Memory B cell (primary cell): ENCODE measurements at regions not wholly inside any gene's neighbourhood (a gene's known extent, or its start where the extent isn't known, plus 50 kb on each side); places are given as distances from the start of the nearest gene placed in this dataset.
"Not testable (repeated sequence)": the region's sequence is repeated elsewhere in the genome, so short reads cannot be mapped to it uniquely, and the experiment has no call there.

Experiments
- ATAC-seq: fragments of 150-1000 bp; cut with Tn5 transposase; 2 replicates; pipeline ENCODE4 v1.10.0; 2021; ENCODE audit warnings: low read depth, mild to moderate bottlenecking, moderate library complexity
- DNase-seq, 2 donors: peaks; one replicate each; pipeline ENCODE4 v3.0.0; 2022; ENCODE audit warnings: low spot score in 2 of 2
- H3K27ac Mint-ChIP-seq: one replicate; pipeline ENCODE4 v1.8.0; 2022; ENCODE audit warnings: mild to moderate bottlenecking, moderate library complexity, mixed read lengths
- H3K27me3 Mint-ChIP-seq: one replicate; pipeline ENCODE4 v1.8.0; 2022; ENCODE audit warnings: mixed read lengths
- H3K36me3 Mint-ChIP-seq: one replicate; pipeline ENCODE4 v1.8.0; 2022; ENCODE audit warnings: mild to moderate bottlenecking, mixed read lengths
- H3K4me1 Mint-ChIP-seq: one replicate; pipeline ENCODE4 v1.8.0; 2022; ENCODE audit warnings: mixed read lengths
- H3K4me3 Mint-ChIP-seq: one replicate; pipeline ENCODE4 v1.8.0; 2022; ENCODE audit warnings: mild to moderate bottlenecking, moderate library complexity, mixed read lengths
- H3K9me3 Mint-ChIP-seq: one replicate; pipeline ENCODE4 v1.8.0; 2022; ENCODE audit warnings: mixed read lengths

GRCh38 chr2:210730672-210731071 is 174.3 kb downstream of the CPS1 start:
- no peak for DNase-seq
- H3K4me1 Mint-ChIP-seq, result no peaks in the 10 kb centered on the region
- H3K9me3 Mint-ChIP-seq, result no peaks in the 10 kb centered on the region
- ATAC-seq, result no peak
- H3K36me3 Mint-ChIP-seq, result no peaks in the 10 kb centered on the region
- H3K27ac Mint-ChIP-seq, result no peak overlapping the region
- no peaks in the 10 kb centered on the region for H3K27me3 Mint-ChIP-seq
- no peak overlapping the region for H3K4me3 Mint-ChIP-seq

- ATAC-seq, H3K4me3 Mint-ChIP-seq: not testable (repeated sequence)
Measured at GRCh38 chr2:210746826-210747225, 190.4 kb downstream of the CPS1 start.

GRCh38 chr2:210752532-210752931 is 196.1 kb downstream of the CPS1 start:
- no peak for ATAC-seq
- no peak overlapping the region for H3K27ac Mint-ChIP-seq
- H3K36me3 Mint-ChIP-seq, result no peaks in the 10 kb centered on the region
- H3K27me3 Mint-ChIP-seq, result no peaks in the 10 kb centered on the region
- H3K9me3 Mint-ChIP-seq, result no peaks in the 10 kb centered on the region
- H3K4me1 Mint-ChIP-seq, result no peaks in the 10 kb centered on the region
- DNase-seq, result no peak
- H3K4me3 Mint-ChIP-seq, result no peak overlapping the region

More at GRCh38 chr2:210746826-210747225, 190.4 kb downstream of the CPS1 start:
- not testable (repeated sequence) for H3K27ac Mint-ChIP-seq, DNase-seq, H3K27me3 Mint-ChIP-seq, H3K4me1 Mint-ChIP-seq, H3K36me3 Mint-ChIP-seq, H3K9me3 Mint-ChIP-seq

GRCh38 chr2:210753386-210753785 is 197.0 kb downstream of the CPS1 start:
- Mint-ChIP-seq H3K36me3 (no peaks in the 10 kb centered on the region), H3K27me3 (no peaks in the 10 kb centered on the region), H3K27ac (no peak overlapping the region), H3K4me1 (no peaks in the 10 kb centered on the region), H3K4me3 (no peak overlapping the region), H3K9me3 (no peaks in the 10 kb centered on the region)
- no peak for ATAC-seq
- DNase-seq, result no peak

GRCh38 chr2:210756855-210757254 is 200.5 kb downstream of the CPS1 start:
- Mint-ChIP-seq H3K9me3 (no peaks in the 10 kb centered on the region), H3K27me3 (no peaks in the 10 kb centered on the region), H3K4me1 (no peaks in the 10 kb centered on the region), H3K4me3 (no peak overlapping the region), H3K36me3 (no peaks in the 10 kb centered on the region), H3K27ac (no peak overlapping the region)
- DNase-seq (no peak), ATAC-seq (no peak)

- Mint-ChIP-seq H3K27me3 (peaks cover 1% of the 10 kb centered on the region), H3K4me1 (no peaks in the 10 kb centered on the region), H3K9me3 (peaks cover 1% of the 10 kb centered on the region), H3K4me3 (no peak overlapping the region), H3K27ac (no peak overlapping the region), H3K36me3 (no peaks in the 10 kb centered on the region)
- ATAC-seq (no peak), DNase-seq (no peak)
Measured at GRCh38 chr2:210762604-210763588, 206.5 kb downstream of the CPS1 start.

GRCh38 chr2:210768329-210768910 is 212.0 kb downstream of the CPS1 start:
- Mint-ChIP-seq H3K9me3 (peaks cover 12% of the 10 kb centered on the region), H3K4me1 (no peaks in the 10 kb centered on the region), H3K4me3 (no peak overlapping the region), H3K27me3 (peaks cover 3% of the 10 kb centered on the region), H3K36me3 (no peaks in the 10 kb centered on the region), H3K27ac (no peak overlapping the region)
- ATAC-seq, result no peak
- DNase-seq, result no peak

GRCh38 chr2:210776756-210777155 is 220.4 kb downstream of the CPS1 start:
- ATAC-seq, result no peak
- no peak overlapping the region for H3K4me3 Mint-ChIP-seq

GRCh38 chr2:210782222-210782621 is 225.8 kb downstream of the CPS1 start:
- no peaks in the 10 kb centered on the region for H3K36me3 Mint-ChIP-seq
- H3K9me3 Mint-ChIP-seq, result peaks cover 4% of the 10 kb centered on the region
- ATAC-seq (no peak), DNase-seq (no peak)
- no peak overlapping the region for H3K27ac Mint-ChIP-seq
- no peaks in the 10 kb centered on the region for H3K4me1 Mint-ChIP-seq
- no peaks in the 10 kb centered on the region for H3K27me3 Mint-ChIP-seq
- no peak overlapping the region for H3K4me3 Mint-ChIP-seq

More at GRCh38 chr2:210776756-210777155, 220.4 kb downstream of the CPS1 start:
- H3K36me3 Mint-ChIP-seq, result no peaks in the 10 kb centered on the region
- no peaks in the 10 kb centered on the region for H3K27me3 Mint-ChIP-seq
- H3K9me3 Mint-ChIP-seq, result peaks cover 10% of the 10 kb centered on the region
- no peak for DNase-seq
- no peaks in the 10 kb centered on the region for H3K4me1 Mint-ChIP-seq
- no peak overlapping the region for H3K27ac Mint-ChIP-seq

- not testable (repeated sequence) for H3K36me3 Mint-ChIP-seq, H3K27ac Mint-ChIP-seq, DNase-seq, H3K4me1 Mint-ChIP-seq, ATAC-seq, H3K9me3 Mint-ChIP-seq, H3K27me3 Mint-ChIP-seq, H3K4me3 Mint-ChIP-seq
Measured at GRCh38 chr2:210787831-210788230, 231.4 kb downstream of the CPS1 start.

- Mint-ChIP-seq H3K27ac (no peak overlapping the region), H3K4me3 (no peak overlapping the region), H3K9me3 (no peaks in the 10 kb centered on the region), H3K27me3 (no peaks in the 10 kb centered on the region), H3K36me3 (no peaks in the 10 kb centered on the region), H3K4me1 (no peaks in the 10 kb centered on the region)
- DNase-seq, result no peak
- ATAC-seq, result no peak
Measured at GRCh38 chr2:210792000-210792399, 235.6 kb downstream of the CPS1 start.

- ATAC-seq (no peak), DNase-seq (no peak)
- Mint-ChIP-seq H3K36me3 (no peaks in the 10 kb centered on the region), H3K4me1 (no peaks in the 10 kb centered on the region), H3K27me3 (no peaks in the 10 kb centered on the region), H3K9me3 (no peaks in the 10 kb centered on the region), H3K4me3 (no peak overlapping the region), H3K27ac (no peak overlapping the region)
Measured at GRCh38 chr2:210795506-210795905, 239.1 kb downstream of the CPS1 start.

- no peaks in the 10 kb centered on the region for H3K36me3 Mint-ChIP-seq
- no peak overlapping the region for H3K27ac Mint-ChIP-seq
- H3K4me1 Mint-ChIP-seq, result no peaks in the 10 kb centered on the region
- ATAC-seq (no peak), DNase-seq (no peak)
- no peaks in the 10 kb centered on the region for H3K27me3 Mint-ChIP-seq
- H3K9me3 Mint-ChIP-seq, result peaks cover 3% of the 10 kb centered on the region
- no peak overlapping the region for H3K4me3 Mint-ChIP-seq
Measured at GRCh38 chr2:210798180-210798579, 241.8 kb downstream of the CPS1 start.

GRCh38 chr2:210814251-210815025 is 258.0 kb downstream of the CPS1 start:
- Mint-ChIP-seq H3K4me1 (no peaks in the 10 kb centered on the region), H3K36me3 (no peaks in the 10 kb centered on the region), H3K4me3 (no peak overlapping the region), H3K27me3 (no peaks in the 10 kb centered on the region), H3K9me3 (peaks cover 9% of the 10 kb centered on the region), H3K27ac (no peak overlapping the region)
- no peak for ATAC-seq
- DNase-seq, result no peak
